ENCODE measurements at regions not wholly inside any gene's neighbourhood (a gene's known extent, or its start where the extent isn't known, plus 50 kb on each side); places are given as distances from the start of the nearest gene placed in this dataset.
A peak's percentile ranks its signal among the peaks of the same experiment; 100 is the strongest.

GRCh38 chr5:51214746-51215145, 168.5 kb upstream of the ISL1 start:
- BruUV-seq (replicated peaks): no TSS peak
- ChIA-PET POLR2A (ENCODE audit: low non-redundant PET) (no interaction called here), CTCF (no interaction called here)
- Histone ChIP-seq H3K27me3 (replicated peaks; ENCODE audit: insufficient read depth, low read depth, low read length, poor library complexity) (no peaks in the 10 kb centered on the region), H3K27ac (ENCODE audit: low read depth, low read length, poor library complexity, severe bottlenecking) (no peak overlapping the region), H3K4me1 (ENCODE audit: insufficient read depth, low read length, poor library complexity, severe bottlenecking) (no peaks in the 10 kb centered on the region), H3K4me3 (ENCODE audit: low read depth, low read length, poor library complexity, severe bottlenecking) (no peak overlapping the region), H3K36me3 (ENCODE audit: insufficient read depth, low read length, poor library complexity, severe bottlenecking) (no peaks in the 10 kb centered on the region), H3K9me3 (ENCODE audit: low read depth, low read length, poor library complexity, severe bottlenecking) (no peaks in the 10 kb centered on the region)
- DNase-seq (ENCODE audit: low spot score): no peak
- intact Hi-C loops (cut with micrococcal nuclease; ENCODE audit: unreplicated experiment): no loop called here
- no peak for TF ChIP-seq EZH2 (IDR thresholded peaks at IDR 0.05; ENCODE audit: borderline replicate concordance, low read depth, low read length, poor library complexity, severe bottlenecking)
- TF ChIP-seq CTCF (conservative IDR thresholded peaks at IDR 0.05; ENCODE audit: low read depth, low read length): no peak

GRCh38 chr5:51225789-51226742, 157.2 kb upstream of the ISL1 start:
- peak; percentile 78 for DNase-seq (ENCODE audit: low spot score)
- no peak overlapping the region for H3K4me3 ChIP-seq (ENCODE audit: low read depth, low read length, poor library complexity, severe bottlenecking)
- H3K9me3 ChIP-seq (ENCODE audit: low read depth, low read length, poor library complexity, severe bottlenecking): peaks cover 8% of the 10 kb centered on the region
- POLR2A ChIA-PET (ENCODE audit: low non-redundant PET): no interaction called here
- TF ChIP-seq CTCF (conservative IDR thresholded peaks at IDR 0.05; ENCODE audit: low read depth, low read length) (no peak), EZH2 (IDR thresholded peaks at IDR 0.05; ENCODE audit: borderline replicate concordance, low read depth, low read length, poor library complexity, severe bottlenecking) (no peak)
- no TSS peak for BruUV-seq (replicated peaks)
- CTCF ChIA-PET: no interaction called here
- H3K27me3 ChIP-seq (replicated peaks; ENCODE audit: insufficient read depth, low read depth, low read length, poor library complexity): no peaks in the 10 kb centered on the region
- no peak overlapping the region for H3K27ac ChIP-seq (ENCODE audit: low read depth, low read length, poor library complexity, severe bottlenecking)
- intact Hi-C loops (cut with micrococcal nuclease; ENCODE audit: unreplicated experiment): no loop called here
- H3K4me1 ChIP-seq (ENCODE audit: insufficient read depth, low read length, poor library complexity, severe bottlenecking): peaks cover 10% of the 10 kb centered on the region
- H3K36me3 ChIP-seq (ENCODE audit: insufficient read depth, low read length, poor library complexity, severe bottlenecking): no peaks in the 10 kb centered on the region

- BruUV-seq (replicated peaks): no TSS peak
- intact Hi-C loops (cut with micrococcal nuclease; ENCODE audit: unreplicated experiment): no loop called here
- Histone ChIP-seq H3K4me1 (ENCODE audit: insufficient read depth, low read length, poor library complexity, severe bottlenecking) (peaks cover 14% of the 10 kb centered on the region), H3K27me3 (replicated peaks; ENCODE audit: insufficient read depth, low read depth, low read length, poor library complexity) (no peaks in the 10 kb centered on the region), H3K36me3 (ENCODE audit: insufficient read depth, low read length, poor library complexity, severe bottlenecking) (no peaks in the 10 kb centered on the region), H3K9me3 (ENCODE audit: low read depth, low read length, poor library complexity, severe bottlenecking) (peaks cover 16% of the 10 kb centered on the region), H3K4me3 (ENCODE audit: low read depth, low read length, poor library complexity, severe bottlenecking) (no peak overlapping the region), H3K27ac (ENCODE audit: low read depth, low read length, poor library complexity, severe bottlenecking) (no peak overlapping the region)
- no peak for TF ChIP-seq CTCF (conservative IDR thresholded peaks at IDR 0.05; ENCODE audit: low read depth, low read length)
- no peak for TF ChIP-seq EZH2 (IDR thresholded peaks at IDR 0.05; ENCODE audit: borderline replicate concordance, low read depth, low read length, poor library complexity, severe bottlenecking)
- ChIA-PET CTCF (no interaction called here), POLR2A (ENCODE audit: low non-redundant PET) (no interaction called here)
- DNase-seq (ENCODE audit: low spot score): no peak
Measured at GRCh38 chr5:51227963-51228470, 155.2 kb upstream of the ISL1 start.
